Smooth muscle cell of the brain vasculature (primary cell): ENCODE measurements at regions not wholly inside any gene's neighbourhood (a gene's known extent, or its start where the extent isn't known, plus 50 kb on each side); places are given as distances from the start of the nearest gene placed in this dataset.
"Not testable (repeated sequence)": the region's sequence is repeated elsewhere in the genome, so short reads cannot be mapped to it uniquely, and the experiment has no call there.

Experiments used
- DNase-seq: peaks from one replicate; pipeline ENCODE4 v3.0.0-alpha.2; 2012; ENCODE audit warnings: low read depth, low spot score

DNA sequence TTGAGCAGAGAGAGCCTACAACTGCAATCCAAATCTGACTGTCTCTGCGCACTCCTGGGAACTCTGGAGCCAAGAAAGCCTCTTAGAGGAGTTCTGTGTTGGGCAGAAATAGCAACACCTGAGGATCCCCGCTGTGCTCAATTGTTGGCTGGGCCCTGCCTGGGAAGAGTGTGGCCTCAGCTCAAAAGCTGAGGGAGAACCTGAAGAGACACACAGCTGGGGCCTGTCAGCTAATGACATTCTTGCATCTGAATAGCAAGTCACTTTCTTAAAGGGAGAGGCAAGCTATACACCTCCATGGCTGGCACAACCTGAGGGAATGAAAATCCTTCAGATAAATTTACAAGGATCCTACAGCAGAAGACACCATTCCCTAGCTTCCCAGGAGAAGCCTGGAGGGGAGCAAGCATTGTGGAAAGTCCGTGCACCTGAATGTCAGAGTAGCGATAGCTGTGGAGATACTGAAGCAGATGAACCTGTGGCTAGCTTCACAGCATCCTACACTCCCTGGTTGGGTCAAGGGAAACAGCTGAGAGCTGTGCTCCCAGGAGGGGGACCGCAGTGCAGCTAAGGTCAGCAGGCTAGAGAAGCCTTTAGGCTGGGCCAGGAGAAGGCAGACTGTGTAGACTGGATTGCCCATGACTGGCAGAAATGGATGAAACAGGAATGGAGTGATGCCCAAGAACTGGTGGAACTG is 159.9 kb upstream of the PFN2 start:
- DNase-seq, result no peak

- DNase-seq, result no peak
Measured at GRCh38 chr3:150129166-150129565, 158.5 kb upstream of the PFN2 start.

DNA sequence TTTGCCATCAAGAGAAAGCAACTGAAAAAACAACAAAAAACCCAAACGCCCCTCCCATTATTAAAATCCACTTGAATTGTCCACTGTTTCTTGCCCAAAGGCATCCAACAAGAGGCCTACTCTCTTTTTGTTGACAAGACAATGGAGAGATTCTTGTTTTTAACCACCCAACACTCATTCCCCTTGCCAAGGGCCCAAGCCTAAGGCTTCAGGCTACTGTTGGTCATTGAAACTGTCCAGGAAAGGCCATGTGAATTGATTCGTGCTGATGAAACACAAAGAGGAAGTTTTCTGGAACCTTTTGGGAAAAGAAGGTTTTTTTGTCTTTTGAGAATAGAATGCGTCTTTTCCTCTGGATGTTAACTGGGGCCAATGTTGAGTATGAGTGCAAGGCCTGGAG is 157.4 kb upstream of the PFN2 start:
- DNase-seq, result no peak

DNA sequence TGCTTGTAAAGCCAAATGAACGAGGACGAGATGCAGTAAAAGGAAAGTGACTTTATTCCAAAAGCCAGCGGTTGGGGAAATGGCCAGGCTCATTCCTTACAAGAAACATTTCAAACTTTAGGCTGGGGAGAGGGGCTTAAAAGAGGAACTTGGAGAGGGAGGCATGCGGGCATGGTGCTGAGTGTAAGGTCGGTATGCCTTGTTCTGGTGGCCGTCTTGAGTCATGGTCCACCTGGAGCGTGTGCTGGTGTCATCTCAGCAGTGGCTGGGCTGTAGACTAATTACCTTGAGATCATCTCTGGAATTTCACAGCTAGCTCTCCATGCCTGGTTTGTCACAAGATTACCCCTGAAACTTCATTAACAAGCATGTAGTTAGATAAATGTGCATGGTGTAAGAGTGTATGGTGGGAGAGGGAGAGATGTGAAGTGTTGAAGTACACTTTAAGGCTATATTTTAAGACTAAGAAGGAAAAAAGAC is 156.4 kb upstream of the PFN2 start:
- no peak for DNase-seq

DNA sequence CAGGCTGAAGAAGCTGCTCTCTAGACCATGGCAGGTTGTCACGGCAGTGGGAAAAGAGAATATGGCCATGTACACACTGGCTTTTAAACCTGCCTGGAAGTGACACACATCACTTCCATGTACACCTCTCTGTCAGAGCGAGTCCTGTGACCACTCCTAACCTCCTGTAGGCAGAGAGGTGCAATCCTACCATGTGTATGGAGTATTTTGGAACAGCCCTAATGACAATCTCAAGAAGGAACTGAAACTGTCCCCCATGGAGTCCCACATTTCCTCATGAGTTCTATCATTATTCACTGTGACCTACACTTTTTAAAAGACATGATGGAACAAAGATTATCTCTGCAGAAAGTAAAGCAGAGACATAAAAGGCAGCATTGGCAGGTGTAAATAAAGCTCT is 153.4 kb upstream of the PFN2 start:
- no peak for DNase-seq

DNA sequence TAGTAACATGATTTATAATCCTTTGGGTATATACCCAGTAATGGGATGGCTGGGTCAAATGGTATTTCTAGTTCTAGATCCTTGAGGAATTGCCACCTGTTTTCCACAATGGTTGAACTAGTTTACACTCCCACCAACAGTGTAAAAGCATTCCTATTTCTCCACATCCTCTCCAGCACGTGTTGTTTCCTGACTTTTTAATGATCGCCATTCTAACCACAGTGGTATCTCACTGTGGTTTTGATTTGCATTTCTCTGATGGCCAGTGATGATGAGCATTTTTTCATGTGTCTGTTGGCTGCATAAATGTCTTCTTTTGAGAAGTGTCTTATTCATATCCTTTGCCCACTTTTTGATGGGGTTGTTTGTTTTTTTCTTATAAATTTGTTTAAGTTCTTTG is 152.6 kb upstream of the PFN2 start:
- not testable (repeated sequence) for DNase-seq

DNA sequence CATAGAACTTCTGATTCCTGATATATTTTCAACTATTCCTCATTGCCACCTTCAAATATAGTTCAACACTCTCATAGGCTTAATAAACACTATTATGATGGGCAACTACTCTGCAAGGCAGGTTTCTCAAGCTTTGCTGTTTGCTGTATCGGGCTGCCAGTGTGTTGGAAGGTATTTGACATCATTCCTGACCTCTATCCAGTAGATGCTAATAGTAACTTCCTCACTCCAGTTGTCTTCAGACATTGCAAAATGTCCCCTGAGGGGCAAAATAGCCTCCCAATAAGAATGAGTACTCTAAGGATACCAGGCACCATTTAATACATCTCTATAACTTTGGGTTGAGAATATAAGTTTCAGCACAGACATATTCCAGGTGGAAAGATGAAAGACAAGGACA is 147.5 kb upstream of the PFN2 start:
- no peak for DNase-seq

- DNase-seq, result no peak
Measured at GRCh38 chr3:150117076-150117475, 146.4 kb upstream of the PFN2 start.

DNA sequence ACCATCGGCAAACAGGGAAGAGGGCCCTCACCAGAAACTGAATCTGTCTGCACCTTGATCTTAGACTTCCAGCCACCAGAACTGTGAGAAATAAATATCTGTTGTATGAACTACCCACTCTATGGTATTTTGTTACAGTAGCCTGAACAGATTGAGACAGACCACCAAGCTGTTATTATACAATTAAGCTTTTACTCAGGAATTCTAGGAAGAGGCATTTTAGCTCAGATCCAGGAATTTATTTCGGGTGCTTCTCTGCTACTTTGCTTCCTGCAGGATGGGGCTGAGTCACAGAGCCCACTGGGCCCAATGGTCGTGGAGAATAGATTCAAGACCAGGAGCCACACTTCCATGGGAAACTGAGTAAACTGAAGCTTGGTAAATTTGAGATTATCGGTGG is 145.5 kb upstream of the PFN2 start:
- no peak for DNase-seq

GRCh38 chr3:150114873-150115540 is 144.3 kb upstream of the PFN2 start:
- no peak for DNase-seq

- DNase-seq, result no peak
Measured at GRCh38 chr3:150114273-150114672, 143.6 kb upstream of the PFN2 start.

- DNase-seq, result no peak
Measured at GRCh38 chr3:150110097-150110496, 139.4 kb upstream of the PFN2 start.

GRCh38 chr3:150107429-150108175 is 136.9 kb upstream of the PFN2 start:
- no peak for DNase-seq

DNA sequence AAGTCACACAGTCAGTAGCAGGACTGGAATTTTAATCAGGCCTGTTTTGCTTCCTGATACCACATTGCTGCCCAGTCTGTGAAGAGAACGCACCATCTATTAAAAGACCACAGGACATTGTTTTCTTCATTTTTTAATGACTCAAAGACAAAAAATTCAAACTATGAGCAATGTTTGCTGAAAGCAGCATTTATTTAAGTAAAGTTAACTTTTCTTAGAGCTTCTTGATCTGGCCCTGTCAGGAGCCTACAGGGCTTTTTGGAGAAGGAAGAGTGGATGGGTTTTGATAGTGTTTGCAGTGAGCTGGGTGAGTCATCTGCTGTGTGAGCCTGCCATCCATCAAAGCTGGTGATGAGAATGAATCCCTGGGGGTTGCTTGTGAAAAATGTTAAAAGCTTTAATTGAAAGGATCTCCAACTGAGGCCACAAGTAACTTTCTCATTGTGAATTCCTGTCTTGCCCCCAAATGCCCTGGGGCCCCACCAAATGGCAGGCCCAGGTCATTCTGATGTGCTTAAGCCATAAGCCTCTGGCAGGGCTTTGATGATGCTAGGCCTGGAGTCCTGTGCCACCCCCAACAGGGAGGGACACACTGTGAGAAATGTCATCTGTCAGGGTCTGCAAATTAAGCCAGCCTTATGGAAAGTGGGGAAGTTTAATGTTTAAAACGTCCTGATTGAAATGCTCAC is 136.2 kb upstream of the PFN2 start:
- peak; percentile 58 for DNase-seq

GRCh38 chr3:150105886-150106612 is 135.4 kb upstream of the PFN2 start:
- no peak for DNase-seq

- no peak for DNase-seq
Measured at GRCh38 chr3:150105025-150105424, 134.3 kb upstream of the PFN2 start.

- no peak for DNase-seq
Measured at GRCh38 chr3:150104564-150104963, 133.9 kb upstream of the PFN2 start.

GRCh38 chr3:150101016-150101415 is 130.3 kb upstream of the PFN2 start:
- no peak for DNase-seq

DNA sequence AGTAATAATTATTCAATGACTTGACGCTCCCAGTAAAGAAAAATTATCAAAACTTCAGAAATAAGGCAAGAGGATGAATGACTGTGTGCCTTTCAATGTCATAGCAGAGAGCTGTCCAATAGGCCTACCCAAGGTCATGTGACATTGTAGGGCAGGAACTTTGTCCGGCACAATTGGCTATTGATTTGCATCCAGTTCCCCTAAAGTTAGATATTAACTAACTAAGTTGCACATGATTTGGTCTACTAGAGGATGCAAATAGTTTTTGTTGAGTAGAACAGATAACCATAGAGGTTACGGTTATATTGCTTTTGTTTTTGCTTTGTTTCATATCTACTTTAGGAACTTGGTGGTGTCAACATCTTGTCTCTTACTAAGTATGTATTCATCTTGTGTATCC is 127.9 kb upstream of the PFN2 start:
- DNase-seq, result no peak

DNA sequence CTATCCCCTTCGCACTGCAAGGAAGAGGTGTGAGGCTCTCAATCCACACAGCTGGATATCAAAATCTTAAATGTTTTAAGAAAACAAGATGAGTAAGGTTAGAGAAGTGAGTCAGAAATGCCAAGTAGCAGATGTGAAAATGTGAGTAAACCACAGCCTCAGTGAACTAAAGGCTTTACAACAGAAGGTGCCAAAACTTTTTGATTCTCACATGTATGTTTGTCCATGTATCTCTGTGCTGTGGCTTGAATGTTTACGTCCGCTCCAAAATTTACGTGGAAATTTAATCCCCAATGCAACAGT is 126.8 kb upstream of the PFN2 start:
- DNase-seq, result peak; percentile 18

GRCh38 chr3:150096700-150097587 is 126.2 kb upstream of the PFN2 start:
- DNase-seq, result no peak
